PFSK-1 (cell line): ENCODE measurements at regions not wholly inside any gene's neighbourhood (a gene's known extent, or its start where the extent isn't known, plus 50 kb on each side); places are given as distances from the start of the nearest gene placed in this dataset.

ENCODE experiments used
- FOXP2 ChIP-seq: optimal IDR thresholded peaks from 2 replicates; pipeline ENCODE3; 2011; ENCODE audit warnings: borderline replicate concordance, control low read depth, inconsistent platforms; ENCODE audit not compliant: insufficient read depth; ENCODE audit errors: extremely low read length, extremely low read depth
- POLR2AphosphoS5 ChIP-seq: IDR thresholded peaks from 2 replicates; pipeline ENCODE4 v1.6.1; 2012; ENCODE audit warnings: low read depth, mild to moderate bottlenecking, control low read depth, low read length, moderate library complexity
- SIN3A ChIP-seq: IDR thresholded peaks from 2 replicates; pipeline ENCODE4 v1.6.1; 2012; ENCODE audit warnings: mild to moderate bottlenecking, low read length, moderate library complexity, borderline replicate concordance; ENCODE audit not compliant: insufficient read depth
- TAF1 ChIP-seq: IDR thresholded peaks from 2 replicates; pipeline ENCODE4 v1.6.1; 2012; ENCODE audit warnings: low read length, control low read depth, borderline replicate concordance; ENCODE audit not compliant: insufficient read depth
- TF ChIP-seq, protein P1 (sequence below), 2 experiments: IDR thresholded peaks; 2 replicates each; pipeline versions ENCODE4 v1.6.1 to v1.8.0; 2011 to 2012; ENCODE audit warnings: low read depth in 2 of 2, low read length in 2 of 2, control low read depth in 1 of 2, inconsistent platforms in 1 of 2, mild to moderate bottlenecking in 1 of 2, moderate library complexity in 1 of 2; ENCODE audit not compliant: insufficient read depth in 1 of 2

DNA sequence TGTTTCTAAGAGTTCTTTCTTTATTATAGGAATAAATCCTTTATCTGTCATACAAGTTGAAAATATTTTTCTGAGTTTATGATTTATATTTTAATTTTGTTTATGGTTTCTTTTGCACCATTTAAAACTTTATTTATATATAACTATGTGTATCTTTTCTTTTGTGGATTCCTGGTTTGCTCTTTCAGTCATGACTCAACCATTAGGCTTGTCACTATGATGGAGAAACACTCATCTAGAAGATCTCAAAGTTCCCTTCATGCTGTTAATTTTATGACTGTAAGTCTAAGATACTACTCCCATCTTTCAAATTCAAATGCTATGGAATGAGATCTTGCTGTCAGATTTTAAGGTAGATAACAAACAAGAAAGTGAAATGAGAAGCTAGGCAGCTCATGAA lies 199.5 kb downstream of the INHBA start:
- TF ChIP-seq SIN3A (no peak), FOXP2 (no peak), POLR2AphosphoS5 (no peak), TAF1 (no peak)
- TF ChIP-seq, protein P1, sequence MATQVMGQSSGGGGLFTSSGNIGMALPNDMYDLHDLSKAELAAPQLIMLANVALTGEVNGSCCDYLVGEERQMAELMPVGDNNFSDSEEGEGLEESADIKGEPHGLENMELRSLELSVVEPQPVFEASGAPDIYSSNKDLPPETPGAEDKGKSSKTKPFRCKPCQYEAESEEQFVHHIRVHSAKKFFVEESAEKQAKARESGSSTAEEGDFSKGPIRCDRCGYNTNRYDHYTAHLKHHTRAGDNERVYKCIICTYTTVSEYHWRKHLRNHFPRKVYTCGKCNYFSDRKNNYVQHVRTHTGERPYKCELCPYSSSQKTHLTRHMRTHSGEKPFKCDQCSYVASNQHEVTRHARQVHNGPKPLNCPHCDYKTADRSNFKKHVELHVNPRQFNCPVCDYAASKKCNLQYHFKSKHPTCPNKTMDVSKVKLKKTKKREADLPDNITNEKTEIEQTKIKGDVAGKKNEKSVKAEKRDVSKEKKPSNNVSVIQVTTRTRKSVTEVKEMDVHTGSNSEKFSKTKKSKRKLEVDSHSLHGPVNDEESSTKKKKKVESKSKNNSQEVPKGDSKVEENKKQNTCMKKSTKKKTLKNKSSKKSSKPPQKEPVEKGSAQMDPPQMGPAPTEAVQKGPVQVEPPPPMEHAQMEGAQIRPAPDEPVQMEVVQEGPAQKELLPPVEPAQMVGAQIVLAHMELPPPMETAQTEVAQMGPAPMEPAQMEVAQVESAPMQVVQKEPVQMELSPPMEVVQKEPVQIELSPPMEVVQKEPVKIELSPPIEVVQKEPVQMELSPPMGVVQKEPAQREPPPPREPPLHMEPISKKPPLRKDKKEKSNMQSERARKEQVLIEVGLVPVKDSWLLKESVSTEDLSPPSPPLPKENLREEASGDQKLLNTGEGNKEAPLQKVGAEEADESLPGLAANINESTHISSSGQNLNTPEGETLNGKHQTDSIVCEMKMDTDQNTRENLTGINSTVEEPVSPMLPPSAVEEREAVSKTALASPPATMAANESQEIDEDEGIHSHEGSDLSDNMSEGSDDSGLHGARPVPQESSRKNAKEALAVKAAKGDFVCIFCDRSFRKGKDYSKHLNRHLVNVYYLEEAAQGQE (IDR thresholded peaks at IDR 0.05; ENCODE audit: insufficient read depth in 1 of 2, low read depth in 2 of 2, low read length in 2 of 2) = no peak

DNA sequence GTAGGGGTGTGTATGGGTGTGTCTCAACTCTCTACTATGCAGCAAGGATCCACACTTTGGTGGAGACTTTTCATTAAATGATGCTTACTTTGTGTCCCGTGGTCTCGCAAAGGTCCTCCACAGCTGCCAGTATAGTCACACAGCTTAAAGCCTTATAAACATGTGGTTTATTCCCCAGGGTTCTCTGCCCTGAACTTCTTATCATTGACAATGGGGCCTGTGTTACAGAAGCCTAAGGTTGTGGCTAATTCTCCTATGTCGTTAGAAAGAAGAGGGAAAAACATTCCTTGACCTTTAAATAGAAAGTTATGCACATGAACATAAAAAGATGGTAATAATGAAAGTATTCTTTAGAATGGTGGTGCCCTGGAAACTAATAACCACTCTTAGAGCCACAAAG lies 201.4 kb downstream of the INHBA start:
- TF ChIP-seq, protein P1 (IDR thresholded peaks at IDR 0.05; ENCODE audit: insufficient read depth in 1 of 2, low read depth in 2 of 2, low read length in 2 of 2) = no peak
- TF ChIP-seq TAF1 (no peak), POLR2AphosphoS5 (no peak), SIN3A (no peak), FOXP2 (no peak)

DNA sequence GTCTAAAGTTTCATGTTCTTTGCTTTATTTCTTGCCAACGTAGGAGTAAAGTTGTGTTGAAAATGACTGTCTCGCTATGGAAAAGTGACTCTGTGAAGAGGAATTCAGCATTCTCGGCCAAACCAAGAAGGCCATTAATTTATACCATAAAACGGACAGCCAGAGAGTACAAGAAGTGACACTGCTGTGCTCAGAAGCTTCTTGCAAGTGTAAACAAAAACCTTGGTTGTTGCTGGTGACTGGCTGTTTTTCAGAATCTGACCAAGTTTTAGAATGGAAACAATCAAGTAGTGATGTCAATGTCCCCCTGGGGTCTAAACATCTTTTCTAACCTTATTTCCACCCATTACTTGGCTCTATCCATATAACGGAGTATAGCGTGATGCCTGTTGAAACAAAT lies 201.9 kb downstream of the INHBA start:
- TF ChIP-seq POLR2AphosphoS5 (no peak), TAF1 (no peak), SIN3A (no peak)

DNA sequence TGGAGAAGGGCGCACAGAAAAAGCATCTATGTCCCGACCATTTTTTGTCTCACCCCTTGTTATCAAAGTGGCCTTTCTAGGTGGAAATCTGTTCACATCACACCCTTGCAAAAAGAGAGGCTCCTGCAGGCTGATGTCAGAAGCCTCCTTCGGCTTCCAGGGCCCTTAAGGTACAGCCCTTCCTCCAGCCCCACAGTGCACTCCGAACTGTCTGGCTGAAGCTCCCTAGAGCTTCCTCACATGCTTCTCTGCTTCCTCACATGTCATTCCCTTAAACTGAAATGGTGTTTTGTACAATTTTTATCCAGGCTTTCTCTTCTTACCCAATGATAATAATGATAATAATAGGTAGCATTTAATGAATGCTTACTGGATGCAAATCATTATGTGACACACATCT lies 210.3 kb downstream of the INHBA start:
- TF ChIP-seq FOXP2 = no peak

DNA sequence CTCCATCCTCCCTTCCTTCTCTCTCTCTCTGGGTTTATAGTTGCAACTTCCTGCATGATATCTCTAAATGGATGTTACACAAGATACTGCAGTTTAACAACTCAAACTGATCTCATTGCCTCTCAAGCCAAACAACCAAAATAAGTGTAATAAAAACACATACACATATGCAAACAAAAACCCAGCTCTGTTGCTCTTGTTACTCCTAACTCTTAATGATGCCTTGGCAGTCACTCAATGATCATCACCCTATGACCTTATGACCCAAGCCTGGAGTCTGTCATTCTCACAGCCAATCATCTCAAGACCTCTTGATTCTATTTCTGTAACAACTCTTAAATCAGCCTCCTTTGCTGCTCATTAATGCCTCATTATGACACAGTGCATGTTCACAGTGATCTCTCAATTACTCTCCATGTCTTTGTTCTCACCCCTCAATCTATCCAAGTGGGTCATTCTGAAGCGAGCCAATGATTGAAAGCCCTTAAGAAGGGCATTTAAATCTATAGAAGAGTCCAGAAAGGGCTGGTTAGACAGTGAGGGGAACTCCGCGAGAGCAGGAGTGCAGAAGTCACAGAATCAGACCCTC lies 210.9 kb downstream of the INHBA start:
- TF ChIP-seq FOXP2 (no peak), SIN3A (no peak), POLR2AphosphoS5 (no peak), TAF1 (no peak)
- TF ChIP-seq, protein P1 (IDR thresholded peaks at IDR 0.05; ENCODE audit: insufficient read depth in 1 of 2, low read depth in 2 of 2, low read length in 2 of 2) = no peak

DNA sequence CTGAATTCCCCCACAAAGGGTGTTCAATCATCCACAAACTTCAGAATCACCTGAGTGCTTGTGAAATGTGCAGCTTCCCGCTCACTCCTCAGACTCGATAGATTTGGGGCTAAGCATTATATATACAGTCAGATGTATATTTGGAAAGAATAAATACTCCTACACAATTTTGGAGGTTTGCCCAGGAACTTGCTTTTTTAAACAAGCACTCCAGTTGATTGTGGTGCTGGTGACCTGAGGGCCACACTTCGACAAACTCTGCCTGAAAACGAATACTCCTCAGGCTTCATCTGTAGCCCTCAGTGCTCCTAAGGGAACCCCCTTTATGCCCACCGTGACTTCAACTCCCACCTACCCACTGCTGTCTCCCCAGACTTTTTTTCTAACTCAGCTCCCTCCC lies 211.6 kb downstream of the INHBA start:
- TF ChIP-seq POLR2AphosphoS5 (no peak), FOXP2 (no peak), SIN3A (no peak), TAF1 (no peak)
- TF ChIP-seq, protein P1 (IDR thresholded peaks at IDR 0.05; ENCODE audit: insufficient read depth in 1 of 2, low read depth in 2 of 2, low read length in 2 of 2) = no peak
